NCI-H345 treated with DMSO at 0.1 percent for 48 hours (cell line): ENCODE measurements at regions not wholly inside any gene's neighbourhood (a gene's known extent, or its start where the extent isn't known, plus 50 kb on each side); places are given as distances from the start of the nearest gene placed in this dataset.
"Not testable (repeated sequence)": the region's sequence is repeated elsewhere in the genome, so short reads cannot be mapped to it uniquely, and the experiment has no call there.

Experiments
- DNase-seq: peaks from one replicate; lab custom pipeline; 2025; ENCODE audit not compliant: unreplicated experiment; lab: John Stamatoyannopoulos, UW

- no peak for DNase-seq
Observed at GRCh38 chr4:128458816-128459215, 171.2 kb upstream of the PGRMC2 start.

DNA sequence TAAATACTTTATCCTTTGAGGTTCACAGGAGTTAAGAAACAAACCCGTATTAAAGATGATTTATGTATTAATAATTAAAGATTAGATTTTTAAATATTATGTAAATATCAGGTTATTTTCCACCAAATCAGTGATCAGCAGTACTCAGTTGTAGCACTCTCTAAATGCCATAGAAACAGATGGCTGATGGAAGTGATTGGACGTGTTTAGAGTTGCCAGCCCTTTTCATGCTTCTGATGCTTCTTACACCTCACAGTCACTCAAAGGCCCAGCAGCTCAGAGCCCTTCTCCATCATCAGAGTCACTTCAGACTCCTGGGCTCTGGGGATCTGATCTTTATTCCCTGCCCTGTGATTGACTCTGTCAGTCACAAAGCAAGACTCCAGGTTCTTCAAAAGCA is 170.1 kb upstream of the PGRMC2 start:
- no peak for DNase-seq

DNA sequence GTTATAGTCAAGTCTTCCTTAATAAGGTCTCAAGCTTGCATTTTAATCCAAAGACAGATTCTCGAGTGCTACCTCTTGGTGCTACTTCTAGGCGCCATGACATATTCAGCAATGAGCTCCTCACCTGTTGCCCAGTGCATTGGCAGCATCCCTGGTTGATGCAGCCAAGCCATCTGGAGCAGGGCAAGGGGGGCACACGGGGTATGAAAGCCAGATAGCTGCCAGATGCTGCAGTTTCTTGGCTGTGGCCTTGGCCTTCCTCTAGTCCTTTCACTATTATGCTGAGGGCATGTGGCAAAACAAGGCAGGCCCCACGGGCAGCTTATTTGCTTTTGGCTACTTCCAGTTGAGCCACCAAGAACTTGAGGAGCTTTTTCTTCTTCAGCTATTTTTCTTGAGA is 168.6 kb upstream of the PGRMC2 start:
- no peak for DNase-seq

DNA sequence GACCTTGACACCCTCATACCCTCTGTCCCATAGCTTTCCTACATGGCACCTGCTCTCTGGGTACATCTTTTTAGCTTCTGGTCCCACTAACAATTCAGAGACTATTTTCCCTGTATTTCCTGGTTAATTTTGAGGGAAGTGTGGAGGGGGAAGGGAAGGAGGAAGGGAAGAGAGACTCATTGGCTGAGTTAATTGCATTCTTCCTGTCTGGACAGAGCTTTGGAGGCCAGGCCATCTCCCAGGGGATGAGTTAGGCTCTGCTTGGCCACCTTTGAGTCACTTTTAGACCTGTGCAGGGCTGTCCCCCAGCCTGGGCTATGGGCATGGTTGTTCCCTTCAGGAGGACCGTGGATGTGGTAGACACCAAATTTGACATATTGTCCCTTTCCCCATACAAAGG is 167.9 kb upstream of the PGRMC2 start:
- DNase-seq, result no peak

GRCh38 chr4:128454881-128455280 is 167.3 kb upstream of the PGRMC2 start:
- no peak for DNase-seq

GRCh38 chr4:128454281-128454871 is 166.8 kb upstream of the PGRMC2 start:
- DNase-seq, result peak; percentile 66

- DNase-seq, result no peak
Observed at GRCh38 chr4:128452415-128452814, 164.8 kb upstream of the PGRMC2 start.

- no peak for DNase-seq
Observed at GRCh38 chr4:128451270-128451905, 163.8 kb upstream of the PGRMC2 start.

DNA sequence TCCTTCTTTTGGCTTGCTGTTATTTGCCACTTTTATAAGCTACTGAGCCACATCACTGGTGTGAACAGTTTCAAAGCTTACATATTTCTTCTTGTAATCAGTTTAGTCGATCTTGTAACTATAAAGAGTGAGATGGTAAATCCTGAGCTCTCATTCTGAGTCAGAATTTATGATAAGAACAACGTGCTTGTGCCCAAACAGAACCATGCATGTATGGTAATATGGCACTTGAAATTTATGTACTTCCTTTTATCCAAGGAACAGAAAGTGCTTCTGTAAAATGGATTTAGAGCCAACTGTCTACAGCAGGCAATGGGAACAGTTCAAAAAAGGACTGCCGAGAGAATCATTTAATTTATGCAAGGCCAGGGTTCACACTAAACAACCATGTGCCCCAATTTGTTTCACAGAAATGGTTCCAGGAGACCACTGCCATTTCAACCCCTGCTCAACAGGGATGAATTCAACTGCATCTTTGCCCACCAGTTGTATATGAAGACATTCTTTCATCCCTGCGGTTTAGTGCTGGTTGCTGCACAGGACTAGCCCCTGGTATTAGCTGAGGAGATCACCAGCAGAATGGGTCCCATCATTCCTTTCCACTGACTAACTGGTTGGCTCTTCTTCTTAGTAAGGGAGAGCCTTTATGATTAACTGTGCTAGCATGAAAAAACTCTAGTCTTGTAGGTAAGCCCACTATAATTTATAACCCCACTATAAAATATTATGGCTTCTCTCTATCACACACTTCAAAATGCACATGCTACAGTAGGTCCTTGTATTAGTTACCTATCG is 162.9 kb upstream of the PGRMC2 start:
- DNase-seq, result no peak

- no peak for DNase-seq
Observed at GRCh38 chr4:128449251-128449650, 161.6 kb upstream of the PGRMC2 start.

GRCh38 chr4:128444544-128445302 is 157.1 kb upstream of the PGRMC2 start:
- DNase-seq, result no peak

- DNase-seq, result no peak
Observed at GRCh38 chr4:128440923-128441322, 153.3 kb upstream of the PGRMC2 start.

DNA sequence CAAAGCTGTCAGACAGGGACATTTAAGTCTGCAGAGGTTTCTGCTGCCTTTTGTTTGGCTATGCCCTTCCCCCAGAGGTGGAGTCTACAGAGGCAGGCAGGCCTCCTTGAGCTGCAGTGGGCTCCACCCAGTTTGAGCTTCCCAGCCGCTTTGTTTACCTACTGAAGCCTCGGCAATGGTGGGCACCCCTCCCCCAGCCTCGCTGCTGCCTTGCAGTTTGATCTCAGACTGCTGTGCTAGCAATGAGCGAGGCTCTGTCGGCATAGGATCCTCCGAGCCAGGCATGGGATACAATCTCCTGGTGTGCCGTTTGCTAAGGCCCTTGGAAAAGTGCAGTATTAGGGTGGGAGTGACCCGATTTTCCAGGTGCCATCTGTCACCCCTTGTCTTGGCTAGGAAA is 149.4 kb upstream of the PGRMC2 start:
- DNase-seq, result not testable (repeated sequence)

DNA sequence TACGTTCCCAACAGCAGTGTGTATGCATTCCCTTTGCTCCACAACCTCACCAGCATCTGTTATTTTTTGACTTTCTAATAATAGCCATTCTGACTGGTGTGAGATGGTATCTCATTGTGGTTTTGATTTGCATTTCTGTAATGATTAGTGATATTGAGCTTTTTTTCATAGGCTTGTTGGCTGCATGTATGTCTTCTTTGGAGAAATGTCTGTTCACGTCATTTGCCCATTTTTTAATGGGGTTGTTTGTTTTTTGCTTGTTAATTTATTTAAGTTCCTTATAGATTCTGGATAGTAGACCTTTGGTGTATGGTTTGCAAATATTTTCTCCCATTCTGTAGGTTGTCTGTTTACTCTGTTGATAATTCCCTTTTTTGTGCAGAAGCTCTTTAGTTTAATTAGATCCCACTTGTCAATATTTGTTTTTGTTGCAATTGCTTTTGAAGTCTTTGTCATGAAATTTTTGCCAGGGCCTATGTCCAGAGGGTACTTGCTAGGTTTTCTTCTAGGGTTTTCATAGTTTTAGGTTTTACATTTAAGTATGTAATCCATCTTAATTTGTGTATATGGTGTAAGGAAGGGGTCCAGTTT is 141.5 kb upstream of the PGRMC2 start:
- DNase-seq, result not testable (repeated sequence)

DNA sequence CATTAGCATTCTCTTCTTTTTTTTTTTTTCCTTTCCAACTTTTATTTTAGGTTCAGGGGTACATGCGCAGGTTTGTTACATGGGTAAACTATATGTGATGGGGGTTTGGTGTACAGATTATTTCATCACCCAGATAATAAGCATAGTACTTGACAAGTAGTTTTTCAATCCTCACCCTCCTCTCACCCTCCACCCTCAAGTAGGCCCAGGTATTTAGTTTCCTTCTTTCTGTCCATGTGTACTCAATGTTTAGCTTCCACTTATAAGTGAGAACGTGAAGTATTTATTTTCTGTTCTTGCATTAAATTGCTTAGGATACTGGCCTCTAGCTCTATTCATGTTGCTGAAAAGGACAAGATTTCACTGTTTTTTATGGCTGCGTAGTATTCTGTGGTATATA is 140.8 kb upstream of the PGRMC2 start:
- no peak for DNase-seq

DNA sequence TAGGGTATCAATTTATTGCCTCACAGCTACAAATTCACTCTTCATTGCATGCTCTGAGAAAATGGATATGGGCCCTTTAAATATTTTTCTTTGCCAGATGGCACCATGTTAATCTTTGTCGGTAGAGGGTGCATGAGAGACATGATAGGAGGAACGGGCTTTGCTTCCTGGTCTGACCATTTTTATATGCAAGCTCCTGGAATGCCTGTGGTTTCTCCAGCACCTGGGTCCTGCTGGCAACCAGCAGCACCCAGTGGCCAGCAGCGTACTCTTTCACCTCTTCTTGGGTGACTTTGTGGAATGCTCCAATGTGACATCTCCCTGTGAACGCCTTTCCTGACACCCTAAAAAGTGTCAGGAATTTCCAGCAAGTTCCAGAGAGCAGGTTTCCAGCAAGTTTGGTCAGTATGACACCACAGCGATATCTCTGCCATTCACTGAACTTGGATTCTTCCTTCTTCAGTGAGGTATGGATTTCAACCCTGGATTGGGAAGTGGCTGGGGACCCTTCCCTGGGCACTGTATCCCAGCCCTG is 140.3 kb upstream of the PGRMC2 start:
- no peak for DNase-seq

DNA sequence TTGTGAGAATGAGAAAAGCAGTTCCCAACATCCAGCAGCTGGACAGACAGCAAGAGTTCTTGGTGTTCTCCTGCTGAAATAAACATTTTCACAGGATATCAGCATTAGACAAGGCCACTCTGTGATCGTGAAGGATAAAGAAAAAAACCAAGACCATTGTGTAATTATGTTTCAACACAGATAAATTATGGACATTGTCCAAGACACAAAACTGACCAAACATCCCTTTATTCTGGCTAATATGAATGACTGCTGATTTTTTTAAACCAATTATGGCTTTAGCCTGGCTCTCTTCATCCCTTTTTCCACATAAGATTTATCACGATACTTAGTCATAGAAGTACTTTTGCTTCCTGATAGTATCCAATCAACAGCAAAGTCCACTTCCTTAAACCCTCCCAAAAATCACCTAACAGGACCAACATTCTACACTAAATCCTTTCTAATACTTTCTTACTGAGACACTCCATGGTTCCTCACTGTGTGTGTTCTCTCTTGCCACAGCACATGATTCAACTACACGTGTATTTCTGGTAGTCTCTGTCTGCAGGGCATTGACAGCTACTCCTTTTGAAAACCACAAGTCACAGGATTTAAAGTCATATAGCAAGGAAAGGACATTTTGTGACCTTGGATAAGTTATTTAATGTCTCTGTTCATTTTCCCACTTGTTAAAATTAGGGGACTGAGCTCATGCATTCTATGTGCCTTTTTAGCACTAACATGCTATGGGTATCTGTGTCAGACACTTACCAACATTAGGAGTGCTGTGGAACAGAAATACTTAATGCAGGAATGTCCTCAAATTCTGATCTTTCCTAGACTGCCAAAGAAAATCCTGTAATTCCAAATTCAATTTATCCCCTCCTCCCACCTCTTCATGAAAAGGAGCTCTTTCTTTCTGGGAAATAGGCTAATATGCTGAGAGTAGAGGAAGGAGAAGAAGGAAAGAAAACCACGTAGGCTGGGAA is 137.2 kb upstream of the PGRMC2 start:
- no peak for DNase-seq

DNA sequence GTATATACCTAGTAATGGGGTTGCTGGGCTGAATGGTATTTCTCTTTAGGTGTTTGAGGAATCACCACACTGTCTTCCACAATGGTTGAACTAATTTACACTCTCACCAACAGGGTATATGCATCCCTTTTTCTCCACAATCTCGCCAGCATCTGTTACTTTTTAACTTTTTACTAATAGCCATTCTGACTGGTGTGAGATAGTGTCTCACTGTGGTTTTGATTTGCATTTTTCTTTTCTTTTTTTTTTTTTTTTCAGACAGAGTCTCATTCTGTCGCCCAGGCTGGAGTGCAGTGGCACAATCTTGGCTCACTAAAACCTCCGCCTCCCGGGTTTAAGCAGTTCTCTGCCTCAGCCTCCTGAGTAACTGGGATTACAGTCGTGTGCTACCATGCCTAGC is 134.7 kb upstream of the PGRMC2 start:
- not testable (repeated sequence) for DNase-seq

DNA sequence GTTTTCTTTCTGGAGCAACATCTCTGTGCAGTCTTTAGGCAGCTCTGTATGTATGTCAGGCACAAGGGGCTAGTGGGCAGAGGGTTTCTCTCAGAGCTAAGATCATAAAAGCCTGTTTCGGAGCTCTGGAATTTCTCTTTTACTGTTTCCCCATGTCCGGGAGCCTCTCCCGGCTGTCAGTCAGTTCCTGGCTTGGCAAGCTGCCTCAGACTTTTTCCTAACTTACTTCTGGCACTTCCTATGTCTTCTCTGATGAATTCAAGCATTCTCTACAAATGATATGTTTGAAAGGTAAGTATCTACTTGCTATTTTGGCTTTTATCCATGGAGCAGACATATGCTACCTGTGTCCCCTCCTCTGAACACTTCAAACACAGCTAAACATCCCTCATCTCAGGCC is 129.3 kb upstream of the PGRMC2 start:
- no peak for DNase-seq

DNA sequence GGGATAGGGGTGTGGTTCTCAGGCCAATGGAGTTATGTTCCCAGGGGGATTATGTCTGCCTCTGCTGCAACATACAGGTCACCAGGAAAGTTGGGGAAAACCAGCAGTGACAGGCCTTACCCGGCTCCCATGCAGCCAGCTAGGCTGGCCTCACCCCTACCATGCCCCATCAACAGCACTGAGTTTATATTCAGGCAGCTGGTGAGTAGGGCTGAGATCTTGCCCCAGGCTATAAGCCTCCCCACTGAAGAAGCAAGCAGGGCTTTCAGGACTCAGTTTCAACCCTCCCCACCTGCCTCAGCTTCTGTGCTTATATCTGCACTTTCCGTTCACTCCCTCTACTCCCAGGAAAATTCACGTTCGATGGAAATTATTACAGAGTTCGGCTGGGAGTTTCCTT is 122.4 kb upstream of the PGRMC2 start:
- DNase-seq, result no peak
